Motor neuron (in vitro differentiated cells): ENCODE measurements at regions not wholly inside any gene's neighbourhood (a gene's known extent, or its start where the extent isn't known, plus 50 kb on each side); places are given as distances from the start of the nearest gene placed in this dataset.

ENCODE experiments used
- ATAC-seq, 8 experiments: fragments of 200-7000 bp; cut with Tn5 transposase; replicated peaks in 6 of 8; 2 replicates each; pipeline ENCODE4 v1.8.0; 2021; ENCODE audit warnings: mild to moderate bottlenecking in 8 of 8, moderate library complexity in 8 of 8
- H3K27ac ChIP-seq, 2 donors: fragments of 250-450 bp; sonication (Bioruptor Pico); 2 replicates each; pipeline ENCODE4 v1.9.0; 2021; ENCODE audit warnings: antibody characterized with exemption in 2 of 2, mild to moderate bottlenecking in 2 of 2, moderate library complexity in 1 of 2
- H3K4me1 ChIP-seq, 2 donors: fragments of 250-450 bp; sonication (Bioruptor Pico); replicated peaks in 1 of 2; 2 replicates each; pipeline ENCODE4 v1.6.1; 2021; ENCODE audit warnings: antibody characterized with exemption in 2 of 2, mild to moderate bottlenecking in 2 of 2, moderate library complexity in 1 of 2
- H3K4me3 ChIP-seq, 5 donors: fragments of 250-450 bp; sonication (Bioruptor Pico); 2 replicates each; pipeline ENCODE4 v1.9.0; 2021; ENCODE audit warnings: antibody characterized with exemption in 5 of 5, mild to moderate bottlenecking in 5 of 5, moderate library complexity in 4 of 5
- WGBS, 10 experiments: fragments of 450-650 bp; shearing (Covaris generic); methylation state at CpG; one replicate each; pipeline ENCODE4 v1.0.0; 2022; 5-methylcytosine and 5-hydroxymethylcytosine counted together
- in situ Hi-C, 9 experiments: fragments of 400-800 bp; cut with MboI; loops; one replicate each; pipeline ENCODE4 v1.15.0; 2021; ENCODE audit warnings: low sequenced_read_pairs in 9 of 9, low pct_unique_long_range_greater_than_20kb in 2 of 9; ENCODE audit not compliant: unreplicated experiment in 9 of 9

- ATAC-seq, result no peak
- WGBS, 10 experiments, result 0 to 90% (median 40%) methylated on average over 1 to 18 of the region's 24 CpGs; no CpG with 5 or more reads in 3 of the 10 experiments
- in situ Hi-C loops, result no loop called here
- Histone ChIP-seq H3K27ac (no peak overlapping the region), H3K4me1 (peaks cover 0 to 1% of the 10 kb centered on the region in 2 donors), H3K4me3 (no peak overlapping the region)
Measured at GRCh38 chr10:128475686-128476367, 349.6 kb upstream of the MKI67 start.

GRCh38 chr10:128476368-128476725, 350.1 kb upstream of the MKI67 start:
- Histone ChIP-seq H3K4me1 (no peaks in the 10 kb centered on the region), H3K27ac (no peak overlapping the region), H3K4me3 (no peak overlapping the region)
- in situ Hi-C loops, result no loop called here
- 0 to 100% (median 67%) methylated on average over 1 to 7 of the region's 7 CpGs; no CpG with 5 or more reads in 1 of the 10 experiments for WGBS, 10 experiments
- peak in 1 of 8 experiments; percentile 36 for ATAC-seq

- in situ Hi-C loops, result no loop called here
- Histone ChIP-seq H3K4me3 (no peak overlapping the region), H3K27ac (no peak overlapping the region), H3K4me1 (no peaks in the 10 kb centered on the region)
- 0 to 83% (median 29%) methylated on average over 1 to 4 of the region's 4 CpGs; no CpG with 5 or more reads in 6 of the 10 experiments for WGBS, 10 experiments
- no peak for ATAC-seq
Measured at GRCh38 chr10:128476845-128477244, 350.6 kb upstream of the MKI67 start.

- in situ Hi-C loops, result no loop called here
- WGBS, 10 experiments, result 0 to 100% (median 79%) methylated on average over 1 to 8 of the region's 9 CpGs; no CpG with 5 or more reads in 2 of the 10 experiments
- Histone ChIP-seq H3K27ac (no peak overlapping the region), H3K4me1 (no peaks in the 10 kb centered on the region), H3K4me3 (no peak overlapping the region)
- no peak for ATAC-seq
Measured at GRCh38 chr10:128480601-128481000, 354.4 kb upstream of the MKI67 start.

DNA sequence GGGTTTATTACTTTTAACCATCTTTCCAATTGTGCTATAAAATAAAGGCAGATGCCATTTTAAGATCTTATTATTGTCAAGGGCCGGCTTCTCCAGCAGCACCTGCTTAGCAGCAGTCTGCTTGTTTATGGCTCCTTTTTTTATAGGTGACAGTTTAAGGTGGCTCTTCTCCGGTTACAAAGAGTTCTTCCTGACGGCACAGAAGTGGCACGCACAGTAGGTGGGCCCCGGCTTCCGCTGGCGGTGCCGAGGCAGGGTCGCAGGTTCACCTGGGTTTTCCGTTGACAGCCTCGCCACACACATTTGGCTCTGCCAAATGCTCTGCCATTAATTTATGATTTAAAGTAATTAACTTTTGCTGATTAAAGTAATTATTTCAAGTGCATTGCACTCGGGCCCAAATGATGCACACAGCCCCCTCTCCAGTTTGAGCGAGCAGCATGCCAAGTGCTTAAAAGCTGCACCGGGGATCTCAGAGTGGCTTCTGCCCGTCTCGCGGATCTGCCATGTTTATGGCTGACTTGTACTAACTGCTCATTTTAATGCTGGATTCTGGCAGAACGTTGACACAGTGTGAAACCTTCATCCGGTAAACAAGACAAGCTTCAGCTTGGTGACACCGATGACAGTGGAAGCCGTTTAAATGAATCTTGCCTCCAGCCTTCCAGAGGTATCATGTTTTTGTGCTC, 355.1 kb upstream of the MKI67 start:
- H3K4me3 ChIP-seq, result no peak overlapping the region
- WGBS, 10 experiments, result 15 to 85% (median 70%) methylated on average over 1 to 17 of the region's 21 CpGs; no CpG with 5 or more reads in 1 of the 10 experiments
- in situ Hi-C loops, result no loop called here
- H3K27ac ChIP-seq, result no peak overlapping the region
- ATAC-seq, result no peak
- no peaks in the 10 kb centered on the region for H3K4me1 ChIP-seq

GRCh38 chr10:128482052-128482451, 355.8 kb upstream of the MKI67 start:
- WGBS, 10 experiments, result 20 to 100% (median 62%) methylated on average over 1 to 3 of the region's 7 CpGs; no CpG with 5 or more reads in 6 of the 10 experiments
- no peak overlapping the region for H3K4me3 ChIP-seq
- H3K4me1 ChIP-seq, result no peaks in the 10 kb centered on the region
- H3K27ac ChIP-seq, result no peak overlapping the region
- in situ Hi-C loops, result no loop called here
- ATAC-seq, result no peak

- Histone ChIP-seq H3K4me1 (no peaks in the 10 kb centered on the region), H3K4me3 (no peak overlapping the region), H3K27ac (no peak overlapping the region)
- 15 to 100% (median 47%) methylated on average over 1 to 10 of the region's 16 CpGs; no CpG with 5 or more reads in 3 of the 10 experiments for WGBS, 10 experiments
- in situ Hi-C loops, result no loop called here
- no peak for ATAC-seq
Measured at GRCh38 chr10:128483216-128483615, 357.0 kb upstream of the MKI67 start.

DNA sequence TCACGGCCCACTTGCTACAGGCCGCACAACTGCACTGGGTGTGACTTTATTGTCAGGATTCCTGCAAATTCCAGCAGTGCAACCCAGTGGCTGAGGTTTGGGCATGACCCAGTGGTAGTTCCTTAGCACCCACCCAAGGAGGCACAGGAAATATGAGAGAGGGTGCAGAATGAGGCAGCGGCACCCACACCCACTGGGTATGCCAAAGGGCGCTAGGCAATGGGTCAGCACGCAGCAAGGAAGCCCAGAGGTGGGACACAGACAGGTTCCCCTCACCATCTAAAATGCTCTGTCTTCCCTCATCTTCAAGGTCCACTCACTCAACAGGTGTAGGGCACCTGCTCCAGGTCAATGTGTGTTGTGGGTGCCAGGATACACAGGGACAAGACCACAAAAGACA, 357.8 kb upstream of the MKI67 start:
- 95 to 100% (median 100%) methylated on average over 1 to 5 of the region's 5 CpGs; no CpG with 5 or more reads in 7 of the 10 experiments for WGBS, 10 experiments
- no peak for ATAC-seq
- Histone ChIP-seq H3K4me1 (no peaks in the 10 kb centered on the region), H3K27ac (no peak overlapping the region), H3K4me3 (no peak overlapping the region)
- in situ Hi-C loops, result no loop called here

GRCh38 chr10:128485701-128486235, 359.5 kb upstream of the MKI67 start:
- ATAC-seq, result no peak
- in situ Hi-C loops, result no loop called here

GRCh38 chr10:128487517-128487916, 361.3 kb upstream of the MKI67 start:
- WGBS, 10 experiments, result 0 to 96% (median 48%) methylated on average over 1 to 7 of the region's 16 CpGs; no CpG with 5 or more reads in 6 of the 10 experiments

More at GRCh38 chr10:128485701-128486235, 359.5 kb upstream of the MKI67 start:
- no peak overlapping the region for H3K27ac ChIP-seq
- peaks cover 6 to 7% of the 10 kb centered on the region in 2 donors for H3K4me1 ChIP-seq
- 0 to 93% (median 73%) methylated on average over 1 to 6 of the region's 7 CpGs; no CpG with 5 or more reads in 5 of the 10 experiments for WGBS, 10 experiments
- H3K4me3 ChIP-seq, result no peak overlapping the region

GRCh38 chr10:128489324-128490247, 363.4 kb upstream of the MKI67 start:
- peak in 4 of 8 experiments; percentile 22 to 56 (median 36) for ATAC-seq
- H3K27ac ChIP-seq, result peak overlapping the region in 1 of 2 donors; percentile 59
- WGBS, 10 experiments, result 7 to 94% (median 81%) methylated on average over 2 to 8 of the region's 13 CpGs; no CpG with 5 or more reads in 2 of the 10 experiments
- no peak overlapping the region for H3K4me3 ChIP-seq
- peaks cover 6 to 7% of the 10 kb centered on the region in 2 donors for H3K4me1 ChIP-seq
- in situ Hi-C loops, result no loop called here

More at GRCh38 chr10:128487517-128487916, 361.3 kb upstream of the MKI67 start:
- no peak for ATAC-seq
- Histone ChIP-seq H3K4me1 (peaks cover 6 to 7% of the 10 kb centered on the region in 2 donors), H3K4me3 (no peak overlapping the region), H3K27ac (no peak overlapping the region)
- in situ Hi-C loops, result no loop called here

DNA sequence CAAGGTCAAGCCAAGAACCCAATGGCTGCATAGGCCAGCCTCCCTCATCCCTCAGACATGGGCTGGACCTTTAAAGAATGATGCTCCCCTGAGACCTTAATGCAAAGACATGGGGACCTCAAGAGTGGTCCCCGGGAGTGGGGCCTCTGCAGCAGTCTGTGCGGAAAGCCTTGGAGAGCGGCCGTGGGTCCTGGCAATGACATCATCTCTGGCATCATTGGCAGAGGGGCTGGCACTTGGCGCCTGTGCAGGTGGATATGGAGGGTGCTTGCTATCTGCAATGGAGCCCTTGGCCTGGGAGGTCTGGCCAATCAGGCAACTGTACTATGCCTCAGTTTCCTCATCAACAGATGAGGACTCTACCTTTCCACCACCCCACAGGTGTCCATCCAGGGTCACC, 365.5 kb upstream of the MKI67 start:
- no peak overlapping the region for H3K4me3 ChIP-seq
- no peak overlapping the region for H3K27ac ChIP-seq
- WGBS, 10 experiments, result 0 to 100% (median 100%) methylated on average over 1 to 2 of the region's 5 CpGs; no CpG with 5 or more reads in 7 of the 10 experiments
- in situ Hi-C loops, result no loop called here
- ATAC-seq, result no peak
- peaks cover 7 to 8% of the 10 kb centered on the region in 2 donors for H3K4me1 ChIP-seq
